ENCODE measurements at regions not wholly inside any gene's neighbourhood (a gene's known extent, or its start where the extent isn't known, plus 50 kb on each side); places are given as distances from the start of the nearest gene placed in this dataset.

DNA sequence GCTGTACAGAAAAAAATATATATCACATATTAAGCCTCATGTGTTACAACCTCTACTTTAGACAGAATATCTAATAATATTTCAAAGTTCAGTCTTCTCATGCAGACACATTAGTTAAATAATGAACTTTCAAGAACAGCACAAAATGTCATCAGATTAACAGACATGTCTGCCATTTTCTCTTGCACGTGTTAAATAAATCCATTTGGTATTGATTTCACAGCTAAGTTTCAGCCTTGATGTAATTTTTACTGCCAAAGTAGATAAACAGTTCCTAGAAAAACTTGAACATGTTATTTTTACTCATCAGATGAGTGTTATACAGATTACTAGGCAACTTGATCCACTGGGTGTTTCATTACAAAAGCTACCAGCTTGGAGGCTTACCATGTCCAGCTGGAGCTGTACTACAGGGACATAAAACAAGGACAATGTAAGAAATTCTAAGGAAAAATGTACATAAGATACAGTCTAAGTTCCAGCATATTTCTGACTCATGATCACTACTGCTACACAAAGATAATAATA lies 290.7 kb upstream of the DDX18 start:
- no peak overlapping the region for H2BK15ac ChIP-seq (ENCODE audit: low read length)
- ChIA-PET CTCF (ENCODE audit: partially characterized antibody) (interaction anchor here (1.5 kb wide), 1 partner anchor 13 kb away, joined by 8 read pairs; no protein-coding TSS in a partner anchor), POLR2A (ENCODE audit: partially characterized antibody) (no interaction called here)
- FAIRE-seq (no peak), DNase-seq (ENCODE audit: low read depth in 1 of 2, low spot score in 2 of 2) (no peak)
- no peaks in the 10 kb centered on the region for H3K23me2 ChIP-seq (ENCODE audit: low read depth, low read length)
- no peak overlapping the region for H3K9ac ChIP-seq (replicated peaks in 1 of 4; ENCODE audit: extremely low read depth in 1 of 4, low read depth in 3 of 4, low read length in 3 of 4)
- H3K56ac ChIP-seq (replicated peaks; ENCODE audit: insufficient read length, low read depth, low read length), result no peak overlapping the region
- no peak overlapping the region for H2BK12ac ChIP-seq (ENCODE audit: low read depth, low read length)
- no peaks in the 10 kb centered on the region for H3K79me2 ChIP-seq (ENCODE audit: control insufficient read depth in 1 of 2, insufficient read depth in 2 of 2, low read length in 2 of 2)
- H3K4me2 ChIP-seq (ENCODE audit: insufficient read depth in 1 of 2, low read depth in 2 of 2, low read length in 2 of 2), result no peak overlapping the region
- no peak overlapping the region for H4K8ac ChIP-seq (ENCODE audit: extremely low read depth, insufficient read depth, low read length)
- no peak overlapping the region for H2AFZ ChIP-seq (ENCODE audit: low read length)
- WGBS, 2 experiments (ENCODE audit: extremely low coverage in 1 of 2, insufficient coverage in 1 of 2, insufficient read length in 1 of 2, insufficient replicate concordance in 2 of 2, low coverage in 1 of 2, low lambda C conversion rate in 2 of 2, missing lambda C conversion rate in 1 of 2), result 95% methylated on average over 1 of the region's 1 CpG; no CpG with 5 or more reads in 1 of the 2 experiments
- no peak overlapping the region for H2BK5ac ChIP-seq (ENCODE audit: low read depth, low read length)
- no peak overlapping the region for H4K91ac ChIP-seq (replicated peaks; ENCODE audit: insufficient read length, low read length)
- no peak overlapping the region for H3K23ac ChIP-seq (ENCODE audit: insufficient read length)
- no peaks in the 10 kb centered on the region for H3K79me1 ChIP-seq (ENCODE audit: low read depth, low read length)
- no peak overlapping the region for H2AK5ac ChIP-seq (ENCODE audit: low read depth, low read length)
- H3K4me1 ChIP-seq (replicated peaks in 1 of 4; ENCODE audit: control insufficient read depth in 3 of 4, insufficient read depth in 4 of 4, low read length in 3 of 4), result no peaks in the 10 kb centered on the region; a peak in 1 of 7 replicates
- H3K27ac ChIP-seq (ENCODE audit: low read depth, low read length), result no peak overlapping the region
- H3K27me3 ChIP-seq (replicated peaks in 1 of 4; ENCODE audit: control insufficient read depth in 3 of 4, extremely low read depth in 1 of 4, insufficient read depth in 3 of 4, low read length in 3 of 4), result no peaks in the 10 kb centered on the region
- H3K4me3 ChIP-seq (ENCODE audit: extremely low read depth in 1 of 4, insufficient read depth in 2 of 4, low read depth in 3 of 4, low read length in 4 of 4), result no peak overlapping the region
- H3K14ac ChIP-seq (ENCODE audit: insufficient read length), result no peak overlapping the region
- H2BK120ac ChIP-seq (replicated peaks; ENCODE audit: low read depth, low read length), result no peak overlapping the region
- no peak overlapping the region for H2BK20ac ChIP-seq (ENCODE audit: low read length)
- H3K4ac ChIP-seq (replicated peaks; ENCODE audit: insufficient read length, low read depth, low read length), result no peak overlapping the region
- no peaks in the 10 kb centered on the region for H3K9me3 ChIP-seq (ENCODE audit: insufficient read depth in 2 of 2, low read depth in 1 of 2, low read length in 1 of 2)
- no peaks in the 10 kb centered on the region; a peak in 1 of 8 replicates for H3K36me3 ChIP-seq (ENCODE audit: control insufficient read depth in 2 of 4, insufficient read depth in 4 of 4, low read length in 3 of 4)
- no peak overlapping the region for H3K18ac ChIP-seq (ENCODE audit: extremely low read depth, low read length)
- no peak overlapping the region for H4K5ac ChIP-seq (ENCODE audit: insufficient read length, low read depth, low read length)
- no peaks in the 10 kb centered on the region for H4K20me1 ChIP-seq (replicated peaks in 1 of 2; ENCODE audit: control insufficient read depth in 1 of 2, insufficient read depth in 2 of 2, low read length in 2 of 2)
- TF ChIP-seq EZH2 (IDR thresholded peaks at IDR 0.05; ENCODE audit: low read depth, low read length, severe bottlenecking) (no peak), TAF7 (optimal IDR thresholded peaks at IDR 0.05; ENCODE audit: borderline replicate concordance, low read depth, low read length) (no peak), KDM1A (IDR thresholded peaks at IDR 0.05; ENCODE audit: borderline replicate concordance, low read length) (no peak)
